ENCODE measurements at regions not wholly inside any gene's neighbourhood (a gene's known extent, or its start where the extent isn't known, plus 50 kb on each side); places are given as distances from the start of the nearest gene placed in this dataset.
A peak's percentile ranks its signal among the peaks of the same experiment; 100 is the strongest.

DNA sequence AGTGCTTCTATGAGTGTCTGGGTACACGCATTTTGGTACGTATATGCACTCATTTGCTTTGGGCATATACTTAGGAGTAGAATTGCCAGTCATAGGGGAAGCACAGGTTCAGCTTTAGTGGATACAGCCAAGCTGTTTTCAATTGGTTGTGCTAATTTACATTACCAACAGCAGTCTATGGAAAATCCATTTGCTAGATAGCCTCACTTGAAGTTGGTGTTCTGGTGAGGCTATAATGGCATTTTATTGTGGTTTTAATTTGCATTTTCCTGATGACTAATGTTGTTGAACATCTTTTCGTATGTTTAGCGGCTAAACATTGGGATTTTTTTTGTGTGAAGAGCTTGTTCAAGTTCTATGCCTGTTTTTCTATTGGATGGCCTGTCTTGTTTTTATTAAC is 76.8 kb upstream of the ANKH start:
- Histone ChIP-seq H3K27ac (ENCODE audit: low read length in 2 of 2) (no peak overlapping the region), H2AFZ (ENCODE audit: insufficient read depth, low read depth, low read length, poor library complexity, severe bottlenecking) (no peak overlapping the region), H4K20me1 (ENCODE audit: control insufficient read depth, insufficient read depth, low read length, poor library complexity, severe bottlenecking) (no peaks in the 10 kb centered on the region), H3K9me3 (ENCODE audit: control extremely low read depth in 1 of 3, control insufficient read depth in 2 of 3, insufficient read depth in 1 of 3, low read length in 2 of 3) (no peaks in the 10 kb centered on the region), H3K36me3 (replicated peaks in 1 of 2; ENCODE audit: control extremely low read depth in 1 of 2, control insufficient read depth in 1 of 2, extremely low read depth in 1 of 2, insufficient read depth in 2 of 2, low read length in 1 of 2) (no peaks in the 10 kb centered on the region), H3K9ac (ENCODE audit: low read length) (no peak overlapping the region), H3K4me1 (ENCODE audit: control insufficient read depth in 2 of 2, insufficient read depth in 2 of 2, low read length in 2 of 2) (no peaks in the 10 kb centered on the region), H3K79me2 (ENCODE audit: control insufficient read depth, insufficient read depth, low read length) (no peaks in the 10 kb centered on the region), H3K4me2 (replicated peaks; ENCODE audit: low read depth, low read length, poor library complexity, severe bottlenecking) (no peak overlapping the region), H3K4me3 (ENCODE audit: control extremely low read depth in 1 of 5, extremely low read depth in 1 of 5, insufficient read depth in 1 of 5, low read depth in 2 of 5, low read length in 4 of 5) (no peak overlapping the region), H3K27me3 (replicated peaks in 1 of 4; ENCODE audit: control extremely low read depth in 1 of 4, control insufficient read depth in 3 of 4, insufficient read depth in 4 of 4, low read length in 3 of 4) (peaks cover 0 to 9% (median 2%) of the 10 kb centered on the region in 4 experiments)
- DNase-seq (no peak), ATAC-seq (ENCODE audit: low read depth) (no peak)
- Mint-ChIP-seq H3K4me3 (no peak overlapping the region), H3K27ac (no peak overlapping the region), H3K4me1 (no peaks in the 10 kb centered on the region), H3K9me3 (ENCODE audit: insufficient read depth) (no peaks in the 10 kb centered on the region), H3K27me3 (peaks cover 25% of the 10 kb centered on the region)
- TF ChIP-seq EZH2 (IDR thresholded peaks at IDR 0.05; ENCODE audit: borderline replicate concordance, insufficient read depth, low read depth, low read length, poor library complexity, severe bottlenecking) (no peak), CTCF (IDR thresholded peaks at IDR 0.05) (no peak)
- ChIA-PET POLR2A (no interaction called here), CTCF (interaction anchor here (0.7 to 5.3 kb wide), 7 partner anchors 9 to 1539 kb away, joined by 3 to 31 read pairs (median 4); no protein-coding TSS in a partner anchor)
- 100% methylated on average over 2 of the region's 4 CpGs for WGBS (ENCODE audit: insufficient coverage)
- intact Hi-C loops (cut with micrococcal nuclease) = no loop called here

GRCh38 chr5:14946815-14947620 is 75.4 kb upstream of the ANKH start:
- DNase-seq (peak; percentile 67), ATAC-seq (ENCODE audit: low read depth) (peak; percentile 80)
- Histone ChIP-seq H3K9ac (ENCODE audit: low read length) (no peak overlapping the region), H3K79me2 (ENCODE audit: control insufficient read depth, insufficient read depth, low read length) (no peaks in the 10 kb centered on the region), H3K27me3 (replicated peaks in 1 of 4; ENCODE audit: control extremely low read depth in 1 of 4, control insufficient read depth in 3 of 4, insufficient read depth in 4 of 4, low read length in 3 of 4) (peaks cover 0 to 9% (median 2%) of the 10 kb centered on the region in 4 experiments), H3K27ac (ENCODE audit: low read length in 2 of 2) (no peak overlapping the region), H4K20me1 (ENCODE audit: control insufficient read depth, insufficient read depth, low read length, poor library complexity, severe bottlenecking) (no peaks in the 10 kb centered on the region), H3K36me3 (replicated peaks in 1 of 2; ENCODE audit: control extremely low read depth in 1 of 2, control insufficient read depth in 1 of 2, extremely low read depth in 1 of 2, insufficient read depth in 2 of 2, low read length in 1 of 2) (no peaks in the 10 kb centered on the region), H3K9me3 (ENCODE audit: control extremely low read depth in 1 of 3, control insufficient read depth in 2 of 3, insufficient read depth in 1 of 3, low read length in 2 of 3) (no peaks in the 10 kb centered on the region), H2AFZ (ENCODE audit: insufficient read depth, low read depth, low read length, poor library complexity, severe bottlenecking) (no peak overlapping the region), H3K4me2 (replicated peaks; ENCODE audit: low read depth, low read length, poor library complexity, severe bottlenecking) (no peak overlapping the region), H3K4me3 (ENCODE audit: control extremely low read depth in 1 of 5, extremely low read depth in 1 of 5, insufficient read depth in 1 of 5, low read depth in 2 of 5, low read length in 4 of 5) (no peak overlapping the region), H3K4me1 (ENCODE audit: control insufficient read depth in 2 of 2, insufficient read depth in 2 of 2, low read length in 2 of 2) (no peaks in the 10 kb centered on the region)
- CTCF ChIA-PET = interaction anchor here (0.7 to 5.3 kb wide), 16 partner anchors 11 to 220 kb away, joined by 3 to 31 read pairs (median 4); no protein-coding TSS in a partner anchor
- Mint-ChIP-seq H3K4me1 (no peaks in the 10 kb centered on the region), H3K27ac (no peak overlapping the region), H3K27me3 (peaks cover 28% of the 10 kb centered on the region), H3K9me3 (ENCODE audit: insufficient read depth) (no peaks in the 10 kb centered on the region), H3K4me3 (no peak overlapping the region)
- TF ChIP-seq CTCF (IDR thresholded peaks at IDR 0.05) (peak; percentile 69), EZH2 (IDR thresholded peaks at IDR 0.05; ENCODE audit: borderline replicate concordance, insufficient read depth, low read depth, low read length, poor library complexity, severe bottlenecking) (no peak)
- POLR2A ChIA-PET = interaction anchor here (0.5 kb wide), 1 partner anchor 138 kb away, joined by 9 read pairs; no protein-coding TSS in a partner anchor
- 5% methylated on average over 3 of the region's 4 CpGs for WGBS (ENCODE audit: insufficient coverage)
- intact Hi-C loops (cut with micrococcal nuclease) = loop anchor here (1.0 to 2.0 kb wide), 2 partner anchors 56 to 220 kb away; no protein-coding TSS in a partner anchor

Data from B cell (primary cell).